Stimulated activated CD8-positive, alpha-beta memory T cell treated with anti-CD3 and anti-CD28 coated beads, Interleukin-2, amount 100 ng/mL, for 1 hour (primary cell): ENCODE measurements at regions not wholly inside any gene's neighbourhood (a gene's known extent, or its start where the extent isn't known, plus 50 kb on each side); places are given as distances from the start of the nearest gene placed in this dataset.
"Not testable (repeated sequence)": the region's sequence is repeated elsewhere in the genome, so short reads cannot be mapped to it uniquely, and the experiment has no call there.

Experiments used
- DNase-seq, 2 donors: peaks; one replicate each; pipeline ENCODE4 v3.0.0-alpha.2; 2020; ENCODE audit warnings: low read depth in 2 of 2

GRCh38 chr10:64201936-64202335 is 680.7 kb downstream of the REEP3 start:
- no peak for DNase-seq

- DNase-seq = not testable (repeated sequence)
These were observed 683.3 kb downstream of the REEP3 start for GRCh38 chr10:64204504-64204903.

- no peak for DNase-seq
These were observed 685.2 kb downstream of the REEP3 start for GRCh38 chr10:64206409-64206808.

GRCh38 chr10:64209561-64209960 is 688.4 kb downstream of the REEP3 start:
- DNase-seq = no peak

GRCh38 chr10:64210211-64210610 is 689.0 kb downstream of the REEP3 start:
- DNase-seq = no peak

- DNase-seq = no peak
These were observed 690.3 kb downstream of the REEP3 start for GRCh38 chr10:64211466-64211865.

- DNase-seq = no peak
These were observed 693.9 kb downstream of the REEP3 start for GRCh38 chr10:64215088-64215487.

GRCh38 chr10:64219271-64220025 is 698.2 kb downstream of the REEP3 start:
- no peak for DNase-seq

GRCh38 chr10:64234489-64234888 is 713.3 kb downstream of the REEP3 start:
- no peak for DNase-seq

GRCh38 chr10:64257704-64258103 is 736.5 kb downstream of the REEP3 start:
- no peak for DNase-seq

GRCh38 chr10:64261092-64261491 is 739.9 kb downstream of the REEP3 start:
- no peak for DNase-seq

GRCh38 chr10:64261676-64262075 is 740.5 kb downstream of the REEP3 start:
- no peak for DNase-seq

GRCh38 chr10:64265961-64266360 is 744.8 kb downstream of the REEP3 start:
- DNase-seq = no peak

GRCh38 chr10:64271508-64271907 is 750.3 kb downstream of the REEP3 start:
- no peak for DNase-seq

GRCh38 chr10:64271983-64272382 is 750.8 kb downstream of the REEP3 start:
- no peak for DNase-seq

GRCh38 chr10:64275001-64275400 is 753.8 kb downstream of the REEP3 start:
- no peak for DNase-seq

- no peak for DNase-seq
These were observed 754.6 kb downstream of the REEP3 start for GRCh38 chr10:64275774-64276173.

- no peak for DNase-seq
These were observed 756.3 kb downstream of the REEP3 start for GRCh38 chr10:64277536-64277935.

- no peak for DNase-seq
These were observed 762.4 kb downstream of the REEP3 start for GRCh38 chr10:64283621-64284020.

- DNase-seq = no peak
These were observed 765.3 kb downstream of the REEP3 start for GRCh38 chr10:64286533-64286932.

- DNase-seq = no peak
These were observed 767.2 kb downstream of the REEP3 start for GRCh38 chr10:64288404-64288803.

- DNase-seq = no peak
These were observed 782.4 kb downstream of the REEP3 start for GRCh38 chr10:64303566-64303965.

GRCh38 chr10:64306729-64307327 is 785.6 kb downstream of the REEP3 start:
- DNase-seq = no peak

- DNase-seq = no peak
These were observed 791.7 kb downstream of the REEP3 start for GRCh38 chr10:64312876-64313275.
